Left lung (tissue), 4 donors: ENCODE measurements at regions not wholly inside any gene's neighbourhood (a gene's known extent, or its start where the extent isn't known, plus 50 kb on each side); places are given as distances from the start of the nearest gene placed in this dataset.

ENCODE experiments used
- ATAC-seq: fragments of 200-7000 bp; cut with Tn5 transposase; one replicate; pipeline ENCODE4 v1.9.1; 2020; ENCODE audit warnings: moderate library complexity
- DNase-seq, 4 donors: peaks; one replicate each; pipeline ENCODE4 v3.0.0-alpha.2; 2013 to 2020
- H3K27ac ChIP-seq, 2 donors: fragments of 200-600 bp; sonication (generic) in 1 of 2; one replicate each; pipeline versions ENCODE4 v1.5.0 to v1.8.0; 2020 to 2021
- H3K27me3 ChIP-seq, 2 donors: fragments of 200-600 bp; sonication (generic) in 1 of 2; one replicate each; pipeline versions ENCODE4 v1.5.0 to v1.8.0; 2020 to 2021
- H3K36me3 ChIP-seq, 2 donors: fragments of 200-600 bp; sonication (generic) in 1 of 2; one replicate each; pipeline versions ENCODE4 v1.5.0 to v1.8.0; 2020 to 2021
- H3K4me1 ChIP-seq, 2 donors: fragments of 200-600 bp; one replicate each; pipeline ENCODE4 v1.8.0; 2021
- H3K4me3 ChIP-seq, 2 donors: fragments of 200-600 bp; sonication (generic) in 1 of 2; one replicate each; pipeline versions ENCODE4 v1.5.0 to v1.8.0; 2020 to 2021; ENCODE audit warnings: mild to moderate bottlenecking in 1 of 2
- H3K9me3 ChIP-seq, 2 donors: fragments of 200-600 bp; sonication (generic) in 1 of 2; one replicate each; pipeline versions ENCODE4 v1.5.0 to v1.8.0; 2020 to 2021
- intact Hi-C, 2 donors: fragments of 100-400 bp; cut with DNase I; formaldehyde crosslinking; loops; one replicate each; pipeline versions ENCODE4 v1.11.2 to v1.14.2; 2022
- TF ChIP-seq, protein P1 (sequence below), 2 donors: fragments of 200-600 bp; sonication (generic) in 1 of 2; IDR thresholded peaks; one replicate each; pipeline versions ENCODE4 v1.5.0 to v1.8.0; 2021; ENCODE audit warnings: antibody characterized with exemption in 2 of 2
- donor health status: DM: no; HTN: yes; CAD: no.
- donor health status: DM: no; HTN: no; CAD: no.

DNA sequence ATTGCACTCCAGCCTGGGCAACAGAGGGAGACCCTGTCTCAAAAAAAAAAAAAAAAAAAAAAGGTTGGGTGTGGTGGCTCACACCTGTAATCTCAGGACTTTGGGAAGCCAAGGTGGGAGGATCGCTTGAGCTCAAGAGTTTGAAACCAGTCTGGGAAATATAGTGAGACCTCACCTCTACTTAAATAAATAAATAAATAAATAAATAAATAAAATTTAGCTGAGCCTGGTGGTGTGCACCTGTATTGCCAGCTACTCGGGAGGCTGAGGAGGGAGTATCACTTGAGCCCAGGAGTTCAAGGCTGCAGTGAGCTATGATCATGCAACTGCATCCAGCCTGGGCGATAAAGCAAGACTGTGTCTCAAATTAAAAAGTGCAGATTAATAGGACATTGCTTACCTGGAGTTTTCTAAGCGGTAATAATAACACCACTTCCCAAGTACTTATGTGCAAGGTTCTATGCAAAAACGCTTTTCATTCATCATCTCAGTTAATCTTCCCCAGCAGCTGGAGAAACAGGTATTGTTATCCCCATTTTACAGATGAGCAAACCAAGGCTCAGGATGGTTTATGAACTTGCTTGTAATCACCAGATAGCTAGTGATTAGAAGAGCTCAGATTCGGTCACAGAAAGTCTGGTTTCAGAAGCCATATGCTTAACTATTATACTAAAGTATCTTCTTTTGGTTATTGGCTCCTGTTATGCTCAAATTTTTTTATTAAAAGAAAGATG lies 196.5 kb upstream of the MKLN1 start:
- intact Hi-C loops: no loop called here
- ATAC-seq (no peak), DNase-seq (no peak)
- Histone ChIP-seq H3K27me3 (no peaks in the 10 kb centered on the region), H3K27ac (no peak overlapping the region), H3K36me3 (no peaks in the 10 kb centered on the region), H3K4me3 (no peak overlapping the region), H3K9me3 (no peaks in the 10 kb centered on the region), H3K4me1 (no peaks in the 10 kb centered on the region)
- TF ChIP-seq, protein P1, sequence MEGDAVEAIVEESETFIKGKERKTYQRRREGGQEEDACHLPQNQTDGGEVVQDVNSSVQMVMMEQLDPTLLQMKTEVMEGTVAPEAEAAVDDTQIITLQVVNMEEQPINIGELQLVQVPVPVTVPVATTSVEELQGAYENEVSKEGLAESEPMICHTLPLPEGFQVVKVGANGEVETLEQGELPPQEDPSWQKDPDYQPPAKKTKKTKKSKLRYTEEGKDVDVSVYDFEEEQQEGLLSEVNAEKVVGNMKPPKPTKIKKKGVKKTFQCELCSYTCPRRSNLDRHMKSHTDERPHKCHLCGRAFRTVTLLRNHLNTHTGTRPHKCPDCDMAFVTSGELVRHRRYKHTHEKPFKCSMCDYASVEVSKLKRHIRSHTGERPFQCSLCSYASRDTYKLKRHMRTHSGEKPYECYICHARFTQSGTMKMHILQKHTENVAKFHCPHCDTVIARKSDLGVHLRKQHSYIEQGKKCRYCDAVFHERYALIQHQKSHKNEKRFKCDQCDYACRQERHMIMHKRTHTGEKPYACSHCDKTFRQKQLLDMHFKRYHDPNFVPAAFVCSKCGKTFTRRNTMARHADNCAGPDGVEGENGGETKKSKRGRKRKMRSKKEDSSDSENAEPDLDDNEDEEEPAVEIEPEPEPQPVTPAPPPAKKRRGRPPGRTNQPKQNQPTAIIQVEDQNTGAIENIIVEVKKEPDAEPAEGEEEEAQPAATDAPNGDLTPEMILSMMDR (IDR thresholded peaks at IDR 0.05): no peak

DNA sequence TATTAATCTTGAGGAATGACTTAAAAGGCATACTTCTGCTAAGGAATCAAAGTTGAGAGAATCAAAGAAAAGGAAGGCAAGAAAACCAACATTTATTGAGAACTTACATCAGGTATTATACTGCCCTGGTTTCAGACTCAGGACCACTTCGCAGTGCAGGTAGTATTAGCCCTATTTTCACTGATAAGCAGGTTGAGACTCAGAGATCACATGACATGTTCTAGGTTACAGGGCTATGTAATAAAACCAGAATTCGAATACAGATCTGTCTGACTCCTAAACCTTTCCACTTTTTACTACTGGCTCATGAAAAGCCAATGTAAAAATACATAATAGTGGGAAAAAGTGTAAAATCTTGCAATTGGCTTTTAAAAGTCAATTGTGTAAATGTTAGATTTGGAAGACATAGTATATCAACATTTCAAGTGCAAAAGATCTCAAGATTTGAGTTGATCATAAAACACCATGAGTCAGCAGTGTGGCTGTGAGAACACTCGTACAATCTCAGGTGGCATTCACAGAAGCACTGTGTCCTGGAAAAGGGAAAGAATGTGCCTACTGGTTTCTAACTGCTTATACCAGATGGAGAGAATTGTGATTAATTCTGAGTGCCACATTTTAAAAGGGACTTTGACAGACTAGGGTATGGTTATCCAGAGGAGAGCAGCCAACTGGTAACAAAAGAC lies 195.8 kb upstream of the MKLN1 start:
- intact Hi-C loops: no loop called here
- ATAC-seq: peak; percentile 88
- Histone ChIP-seq H3K36me3 (no peaks in the 10 kb centered on the region), H3K4me3 (no peak overlapping the region), H3K27ac (no peak overlapping the region), H3K9me3 (no peaks in the 10 kb centered on the region), H3K4me1 (no peaks in the 10 kb centered on the region), H3K27me3 (no peaks in the 10 kb centered on the region)
- DNase-seq: no peak
- TF ChIP-seq, protein P1 (IDR thresholded peaks at IDR 0.05): no peak

DNA sequence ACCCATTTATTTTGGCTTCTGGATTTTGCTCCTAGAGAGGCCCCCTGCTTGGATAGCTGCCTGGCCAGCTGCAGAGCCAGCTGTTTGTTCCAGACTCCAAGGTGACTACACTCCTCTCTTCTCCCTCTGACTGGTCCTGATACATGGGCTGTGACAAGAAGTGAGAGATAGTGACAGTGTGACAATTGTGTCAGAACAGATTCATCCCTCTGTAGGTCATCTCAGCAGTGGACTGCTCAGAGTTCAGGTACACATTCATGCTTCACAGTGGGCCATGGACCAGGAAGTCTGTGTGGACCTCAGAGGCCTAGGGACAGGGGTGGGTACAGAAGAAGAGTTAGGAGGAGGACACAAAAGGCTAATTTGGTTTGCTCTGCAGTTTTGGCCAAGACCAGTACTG lies 188.2 kb upstream of the MKLN1 start:
- ATAC-seq: no peak
- no peaks in the 10 kb centered on the region for H3K9me3 ChIP-seq
- no peak overlapping the region for H3K27ac ChIP-seq
- no peaks in the 10 kb centered on the region for H3K4me1 ChIP-seq
- intact Hi-C loops: no loop called here
- H3K27me3 ChIP-seq: no peaks in the 10 kb centered on the region
- H3K4me3 ChIP-seq: no peak overlapping the region
- TF ChIP-seq, protein P1 (IDR thresholded peaks at IDR 0.05): no peak
- DNase-seq: no peak
- no peaks in the 10 kb centered on the region for H3K36me3 ChIP-seq

DNA sequence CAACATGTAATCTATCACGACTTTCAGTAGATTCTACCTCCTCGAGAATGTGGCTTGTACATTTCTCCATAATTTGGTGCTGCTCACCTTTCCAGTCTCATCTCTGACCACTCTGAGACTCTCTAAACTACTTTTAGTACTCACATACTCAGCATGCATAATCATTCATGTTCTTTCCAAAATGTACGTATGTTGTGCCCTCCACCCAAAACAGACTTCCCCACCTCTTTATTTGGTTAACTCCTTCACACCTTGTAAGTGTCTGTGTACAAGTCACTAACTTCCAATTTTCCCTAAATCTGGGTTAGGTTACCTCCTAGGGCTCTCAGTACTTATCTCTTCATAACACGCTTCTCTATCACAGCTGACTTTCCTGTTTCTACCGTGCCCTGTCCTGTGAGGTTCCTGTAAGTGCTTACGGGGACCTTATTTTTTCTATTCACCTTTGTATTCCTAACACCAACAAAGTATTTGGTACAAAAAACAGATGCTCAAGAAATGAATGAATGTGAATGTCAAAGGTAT lies 186.2 kb upstream of the MKLN1 start:
- TF ChIP-seq, protein P1 (IDR thresholded peaks at IDR 0.05): no peak
- ATAC-seq (no peak), DNase-seq (no peak)
- Histone ChIP-seq H3K27ac (no peak overlapping the region), H3K36me3 (no peaks in the 10 kb centered on the region), H3K4me3 (no peak overlapping the region), H3K9me3 (no peaks in the 10 kb centered on the region), H3K27me3 (no peaks in the 10 kb centered on the region), H3K4me1 (no peaks in the 10 kb centered on the region)
- intact Hi-C loops: no loop called here

DNA sequence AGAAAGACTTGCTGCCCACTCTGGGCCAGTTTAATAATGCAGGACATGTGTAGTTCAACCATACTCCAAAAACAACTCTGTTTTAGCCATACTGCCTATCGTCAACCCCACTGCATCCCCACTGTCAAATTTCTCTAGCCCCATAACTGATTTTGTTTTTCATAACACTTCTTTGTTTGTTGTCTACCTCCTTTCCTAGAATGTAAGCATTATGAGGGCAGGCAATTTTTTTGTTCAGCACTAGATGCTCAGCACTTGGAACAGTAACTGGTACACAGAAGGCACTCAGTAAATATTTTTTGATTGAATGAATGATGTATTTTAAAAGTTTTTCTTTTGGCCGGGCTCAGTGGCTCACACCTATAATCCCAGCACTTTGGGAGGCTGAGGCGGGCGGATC lies 183.8 kb upstream of the MKLN1 start:
- Histone ChIP-seq H3K27me3 (no peaks in the 10 kb centered on the region), H3K4me3 (no peak overlapping the region), H3K4me1 (no peaks in the 10 kb centered on the region), H3K9me3 (no peaks in the 10 kb centered on the region), H3K27ac (no peak overlapping the region), H3K36me3 (no peaks in the 10 kb centered on the region)
- DNase-seq (no peak), ATAC-seq (no peak)
- intact Hi-C loops: no loop called here
- TF ChIP-seq, protein P1 (IDR thresholded peaks at IDR 0.05): no peak
